ENCODE measurements at regions not wholly inside any gene's neighbourhood (a gene's known extent, or its start where the extent isn't known, plus 50 kb on each side); places are given as distances from the start of the nearest gene placed in this dataset.

DNA sequence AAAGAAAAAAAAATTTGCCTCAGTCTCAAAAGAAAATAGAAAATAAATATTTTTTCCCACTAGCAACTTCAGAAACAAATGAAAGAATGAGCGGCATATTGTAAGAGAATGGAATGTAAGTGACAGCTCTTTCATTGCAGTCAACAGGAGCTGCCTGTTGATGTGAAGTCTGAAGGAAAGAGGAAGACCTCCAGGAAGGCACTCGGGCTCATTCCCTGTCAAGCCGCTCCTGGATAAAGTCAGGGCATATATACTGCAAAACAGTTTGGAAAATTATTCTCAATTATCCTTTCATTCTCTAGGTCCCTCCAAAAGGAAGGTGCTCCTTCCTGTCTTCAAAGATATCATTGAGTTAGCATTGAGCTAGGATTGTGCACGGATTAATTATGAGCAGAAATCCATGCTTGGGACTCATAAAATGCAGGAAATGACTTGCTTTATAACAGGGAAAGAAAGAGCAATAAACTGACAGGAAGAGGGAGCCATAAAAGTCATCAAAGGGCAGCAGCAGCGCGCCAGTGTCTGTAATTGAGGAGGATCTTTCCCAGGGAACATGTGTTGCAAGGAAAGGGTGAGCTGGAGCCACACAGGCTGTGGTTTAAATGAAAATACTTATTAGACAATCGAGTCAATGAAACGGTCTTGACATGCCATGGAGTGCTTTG, 218.2 kb downstream of the C6orf118 start:
- no peak overlapping the region for H3K4me3 ChIP-seq (ENCODE audit: insufficient read depth, low read depth, low read length)
- no peak overlapping the region for H3K23ac ChIP-seq (ENCODE audit: low read depth, low read length)
- H2AK9ac ChIP-seq (replicated peaks; ENCODE audit: low read depth, low read length, poor library complexity) = no peak overlapping the region
- ATAC-seq (ENCODE audit: low read depth) = no peak
- H2BK20ac ChIP-seq (ENCODE audit: low read depth, low read length) = no peak overlapping the region
- H3K79me1 ChIP-seq (ENCODE audit: low read depth in 1 of 2, low read length in 2 of 2) = no peaks in the 10 kb centered on the region
- ChIA-PET CTCF (no interaction called here), POLR2A (ENCODE audit: unreplicated experiment) (no interaction called here)
- BruUV-seq (replicated peaks) = no TSS peak
- DNase-seq = no peak
- no peak overlapping the region for H3K4me2 ChIP-seq (ENCODE audit: low read depth, low read length)
- no peaks in the 10 kb centered on the region for H3K4me1 ChIP-seq (ENCODE audit: control insufficient read depth, insufficient read depth, low read length)
- H3K27ac ChIP-seq (ENCODE audit: insufficient read depth, low read length) = no peak overlapping the region
- H4K5ac ChIP-seq (ENCODE audit: low read depth, low read length) = no peak overlapping the region
- no peak overlapping the region for H2AK5ac ChIP-seq (ENCODE audit: low read depth, low read length)
- H3K27me3 ChIP-seq (ENCODE audit: control insufficient read depth, insufficient read depth, low read length) = no peaks in the 10 kb centered on the region
- H4K8ac ChIP-seq (ENCODE audit: low read depth in 2 of 2, low read length in 2 of 2) = no peak overlapping the region
- H2BK15ac ChIP-seq (ENCODE audit: low read depth, low read length) = no peak overlapping the region
- no peak overlapping the region for H3K4ac ChIP-seq (ENCODE audit: low read depth, low read length)
- intact Hi-C loops (cut with micrococcal nuclease) (no loop called here), dilution Hi-C loops (cut with HindIII; ENCODE audit: low sequenced_read_pairs, unreplicated experiment) (no loop called here), in situ Hi-C loops (cut with MboI; ENCODE audit: low sequenced_read_pairs) (no loop called here)
- H3K14ac ChIP-seq (replicated peaks; ENCODE audit: low read depth, low read length) = no peak overlapping the region
- H3K9ac ChIP-seq (ENCODE audit: low read depth, low read length) = no peak overlapping the region
- TF ChIP-seq CHD1 (IDR thresholded peaks at IDR 0.05; ENCODE audit: low read depth, low read length) (no peak), MAZ (IDR thresholded peaks at IDR 0.05; ENCODE audit: borderline replicate concordance, low read depth, low read length) (no peak), SMC3 (IDR thresholded peaks at IDR 0.05; ENCODE audit: low read depth, low read length) (no peak), POLR2A (IDR thresholded peaks at IDR 0.05; ENCODE audit: low read depth, low read length) (no peak), CEBPB (IDR thresholded peaks at IDR 0.05; ENCODE audit: low read depth, low read length) (no peak)
- TF ChIP-seq, protein P1, sequence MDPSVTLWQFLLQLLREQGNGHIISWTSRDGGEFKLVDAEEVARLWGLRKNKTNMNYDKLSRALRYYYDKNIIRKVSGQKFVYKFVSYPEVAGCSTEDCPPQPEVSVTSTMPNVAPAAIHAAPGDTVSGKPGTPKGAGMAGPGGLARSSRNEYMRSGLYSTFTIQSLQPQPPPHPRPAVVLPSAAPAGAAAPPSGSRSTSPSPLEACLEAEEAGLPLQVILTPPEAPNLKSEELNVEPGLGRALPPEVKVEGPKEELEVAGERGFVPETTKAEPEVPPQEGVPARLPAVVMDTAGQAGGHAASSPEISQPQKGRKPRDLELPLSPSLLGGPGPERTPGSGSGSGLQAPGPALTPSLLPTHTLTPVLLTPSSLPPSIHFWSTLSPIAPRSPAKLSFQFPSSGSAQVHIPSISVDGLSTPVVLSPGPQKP (IDR thresholded peaks at IDR 0.05; ENCODE audit: borderline replicate concordance, low read depth, low read length) = no peak
- TF ChIP-seq, protein P2, sequence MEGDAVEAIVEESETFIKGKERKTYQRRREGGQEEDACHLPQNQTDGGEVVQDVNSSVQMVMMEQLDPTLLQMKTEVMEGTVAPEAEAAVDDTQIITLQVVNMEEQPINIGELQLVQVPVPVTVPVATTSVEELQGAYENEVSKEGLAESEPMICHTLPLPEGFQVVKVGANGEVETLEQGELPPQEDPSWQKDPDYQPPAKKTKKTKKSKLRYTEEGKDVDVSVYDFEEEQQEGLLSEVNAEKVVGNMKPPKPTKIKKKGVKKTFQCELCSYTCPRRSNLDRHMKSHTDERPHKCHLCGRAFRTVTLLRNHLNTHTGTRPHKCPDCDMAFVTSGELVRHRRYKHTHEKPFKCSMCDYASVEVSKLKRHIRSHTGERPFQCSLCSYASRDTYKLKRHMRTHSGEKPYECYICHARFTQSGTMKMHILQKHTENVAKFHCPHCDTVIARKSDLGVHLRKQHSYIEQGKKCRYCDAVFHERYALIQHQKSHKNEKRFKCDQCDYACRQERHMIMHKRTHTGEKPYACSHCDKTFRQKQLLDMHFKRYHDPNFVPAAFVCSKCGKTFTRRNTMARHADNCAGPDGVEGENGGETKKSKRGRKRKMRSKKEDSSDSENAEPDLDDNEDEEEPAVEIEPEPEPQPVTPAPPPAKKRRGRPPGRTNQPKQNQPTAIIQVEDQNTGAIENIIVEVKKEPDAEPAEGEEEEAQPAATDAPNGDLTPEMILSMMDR (conservative IDR thresholded peaks at IDR 0.05; ENCODE audit: low read depth, low read length) = no peak
- peaks cover 22% of the 10 kb centered on the region for H3K9me3 ChIP-seq (ENCODE audit: control insufficient read depth, insufficient read depth, low read length)
- no peak overlapping the region for H2BK5ac ChIP-seq (ENCODE audit: low read depth, low read length, poor library complexity, severe bottlenecking)
- no peak overlapping the region for H4K91ac ChIP-seq (ENCODE audit: insufficient read depth, low read depth, low read length)
- no peak overlapping the region for H3K18ac ChIP-seq (ENCODE audit: low read depth, low read length)
- H4K20me1 ChIP-seq (ENCODE audit: insufficient read depth, low read length) = no peaks in the 10 kb centered on the region
- 0% methylated on average over 1 of the region's 8 CpGs; no CpG with 5 or more reads in 1 of the 2 experiments for WGBS, 2 experiments (ENCODE audit: extremely low coverage in 2 of 2, insufficient read length in 1 of 2)
- H2BK120ac ChIP-seq (ENCODE audit: low read depth, low read length) = no peak overlapping the region
- no peak overlapping the region for H2AFZ ChIP-seq (replicated peaks; ENCODE audit: low read length, poor library complexity)
- H3K9me1 ChIP-seq (ENCODE audit: insufficient read depth, low read length) = no peaks in the 10 kb centered on the region
- H3K36me3 ChIP-seq (ENCODE audit: control insufficient read depth, insufficient read depth, low read length) = no peaks in the 10 kb centered on the region
- H3K56ac ChIP-seq (ENCODE audit: extremely low read depth, insufficient read depth, low read length) = no peak overlapping the region

All from IMR-90 (cell line).